ENCODE measurements at regions not wholly inside any gene's neighbourhood (a gene's known extent, or its start where the extent isn't known, plus 50 kb on each side); places are given as distances from the start of the nearest gene placed in this dataset.

GRCh38 chr6:149149653-149150052, 167.9 kb upstream of the TAB2 start:
- DNase-seq (ENCODE audit: low read depth): no peak

GRCh38 chr6:149150301-149150700, 167.2 kb upstream of the TAB2 start:
- no peak for DNase-seq (ENCODE audit: low read depth)

- no peak for DNase-seq (ENCODE audit: low read depth)
Measured at GRCh38 chr6:149150801-149151398, 166.6 kb upstream of the TAB2 start.

- no peak for DNase-seq (ENCODE audit: low read depth)
Measured at GRCh38 chr6:149152521-149152920, 165.0 kb upstream of the TAB2 start.

GRCh38 chr6:149153100-149153499, 164.4 kb upstream of the TAB2 start:
- DNase-seq (ENCODE audit: low read depth): no peak

GRCh38 chr6:149153693-149154092, 163.8 kb upstream of the TAB2 start:
- no peak for DNase-seq (ENCODE audit: low read depth)

- no peak for DNase-seq (ENCODE audit: low read depth)
Measured at GRCh38 chr6:149154261-149154821, 163.2 kb upstream of the TAB2 start.

- DNase-seq (ENCODE audit: low read depth): no peak
Measured at GRCh38 chr6:149157126-149157525, 160.4 kb upstream of the TAB2 start.

GRCh38 chr6:149158076-149158475, 159.4 kb upstream of the TAB2 start:
- no peak for DNase-seq (ENCODE audit: low read depth)

- DNase-seq (ENCODE audit: low read depth): no peak
Measured at GRCh38 chr6:149160943-149161342, 156.6 kb upstream of the TAB2 start.

- no peak for DNase-seq (ENCODE audit: low read depth)
Measured at GRCh38 chr6:149162924-149163323, 154.6 kb upstream of the TAB2 start.

- no peak for DNase-seq (ENCODE audit: low read depth)
Measured at GRCh38 chr6:149164199-149164750, 153.2 kb upstream of the TAB2 start.

GRCh38 chr6:149166336-149166735, 151.2 kb upstream of the TAB2 start:
- no peak for DNase-seq (ENCODE audit: low read depth)

GRCh38 chr6:149166747-149167146, 150.8 kb upstream of the TAB2 start:
- DNase-seq (ENCODE audit: low read depth): no peak

- DNase-seq (ENCODE audit: low read depth): no peak
Measured at GRCh38 chr6:149168968-149169367, 148.5 kb upstream of the TAB2 start.

- DNase-seq (ENCODE audit: low read depth): no peak
Measured at GRCh38 chr6:149169761-149170511, 147.6 kb upstream of the TAB2 start.

- DNase-seq (ENCODE audit: low read depth): no peak
Measured at GRCh38 chr6:149170564-149171452, 146.7 kb upstream of the TAB2 start.

GRCh38 chr6:149173222-149173621, 144.3 kb upstream of the TAB2 start:
- no peak for DNase-seq (ENCODE audit: low read depth)

GRCh38 chr6:149174962-149175361, 142.6 kb upstream of the TAB2 start:
- DNase-seq (ENCODE audit: low read depth): no peak

- DNase-seq (ENCODE audit: low read depth): no peak
Measured at GRCh38 chr6:149176971-149177667, 140.4 kb upstream of the TAB2 start.

- DNase-seq (ENCODE audit: low read depth): no peak
Measured at GRCh38 chr6:149179431-149179830, 138.1 kb upstream of the TAB2 start.

GRCh38 chr6:149181304-149181703, 136.2 kb upstream of the TAB2 start:
- no peak for DNase-seq (ENCODE audit: low read depth)

All from stimulated activated CD4-positive, alpha-beta T cell treated with anti-CD3 and anti-CD28 coated beads, Interleukin-2, amount 100 ng/mL, for 4 hours (primary cell).